SHP77 treated with DMSO at 0.1 percent for 48 hours (cell line): ENCODE measurements at regions not wholly inside any gene's neighbourhood (a gene's known extent, or its start where the extent isn't known, plus 50 kb on each side); places are given as distances from the start of the nearest gene placed in this dataset.
"Not testable (repeated sequence)": the region's sequence is repeated elsewhere in the genome, so short reads cannot be mapped to it uniquely, and the experiment has no call there.

ENCODE experiments used
- DNase-seq: peaks from one replicate; lab custom pipeline; 2025; lab: John Stamatoyannopoulos, UW

- DNase-seq, result not testable (repeated sequence)
These were observed 219.6 kb downstream of the BAMBI start for GRCh38 chr10:28896791-28897409.

- DNase-seq, result no peak
These were observed 220.5 kb downstream of the BAMBI start for GRCh38 chr10:28897617-28898464.

GRCh38 chr10:28902215-28902614, 224.9 kb downstream of the BAMBI start:
- no peak for DNase-seq

- no peak for DNase-seq
These were observed 225.7 kb downstream of the BAMBI start for GRCh38 chr10:28903063-28903462.

- no peak for DNase-seq
These were observed 226.4 kb downstream of the BAMBI start for GRCh38 chr10:28903736-28904135.

GRCh38 chr10:28905371-28905770, 228.1 kb downstream of the BAMBI start:
- DNase-seq, result no peak

- no peak for DNase-seq
These were observed 228.7 kb downstream of the BAMBI start for GRCh38 chr10:28906011-28906411.

- DNase-seq, result no peak
These were observed 229.1 kb downstream of the BAMBI start for GRCh38 chr10:28906415-28906814.

GRCh38 chr10:28906934-28907333, 229.6 kb downstream of the BAMBI start:
- no peak for DNase-seq

GRCh38 chr10:28909875-28910274, 232.6 kb downstream of the BAMBI start:
- DNase-seq, result no peak

- no peak for DNase-seq
These were observed 233.6 kb downstream of the BAMBI start for GRCh38 chr10:28910956-28911355.

GRCh38 chr10:28911511-28911910, 234.2 kb downstream of the BAMBI start:
- not testable (repeated sequence) for DNase-seq

- no peak for DNase-seq
These were observed 234.9 kb downstream of the BAMBI start for GRCh38 chr10:28912017-28912783.

- DNase-seq, result no peak
These were observed 236.3 kb downstream of the BAMBI start for GRCh38 chr10:28913436-28914237.

- no peak for DNase-seq
These were observed 237.4 kb downstream of the BAMBI start for GRCh38 chr10:28914701-28915100.

- no peak for DNase-seq
These were observed 238.8 kb downstream of the BAMBI start for GRCh38 chr10:28915989-28916588.

GRCh38 chr10:28920091-28920490, 242.8 kb downstream of the BAMBI start:
- no peak for DNase-seq

GRCh38 chr10:28922127-28922526, 244.8 kb downstream of the BAMBI start:
- DNase-seq, result no peak

- DNase-seq, result no peak
These were observed 245.5 kb downstream of the BAMBI start for GRCh38 chr10:28922861-28923260.

GRCh38 chr10:28924717-28925116, 247.4 kb downstream of the BAMBI start:
- DNase-seq, result no peak

- DNase-seq, result no peak
These were observed 247.9 kb downstream of the BAMBI start for GRCh38 chr10:28925121-28925663.
